NB4 (cell line): ENCODE measurements at regions not wholly inside any gene's neighbourhood (a gene's known extent, or its start where the extent isn't known, plus 50 kb on each side); places are given as distances from the start of the nearest gene placed in this dataset.

ENCODE experiments used
- MYC ChIP-seq: IDR thresholded peaks from 2 replicates; pipeline ENCODE4 v1.6.1; 2011; ENCODE audit warnings: low read depth, low read length
- POLR2A ChIP-seq: IDR thresholded peaks from 2 replicates; pipeline ENCODE4 v1.6.1; 2011; ENCODE audit warnings: mild to moderate bottlenecking; ENCODE audit not compliant: insufficient read length; ENCODE audit errors: extremely low read depth
- TF ChIP-seq, protein P1 (sequence below): IDR thresholded peaks from one replicate; pipeline ENCODE4 v1.5.1; 2012; ENCODE audit warnings: low read depth, low read length
- TF ChIP-seq, protein P2 (sequence below): IDR thresholded peaks from 2 replicates; pipeline ENCODE4 v1.6.1; 2011; ENCODE audit warnings: low read depth, low read length

DNA sequence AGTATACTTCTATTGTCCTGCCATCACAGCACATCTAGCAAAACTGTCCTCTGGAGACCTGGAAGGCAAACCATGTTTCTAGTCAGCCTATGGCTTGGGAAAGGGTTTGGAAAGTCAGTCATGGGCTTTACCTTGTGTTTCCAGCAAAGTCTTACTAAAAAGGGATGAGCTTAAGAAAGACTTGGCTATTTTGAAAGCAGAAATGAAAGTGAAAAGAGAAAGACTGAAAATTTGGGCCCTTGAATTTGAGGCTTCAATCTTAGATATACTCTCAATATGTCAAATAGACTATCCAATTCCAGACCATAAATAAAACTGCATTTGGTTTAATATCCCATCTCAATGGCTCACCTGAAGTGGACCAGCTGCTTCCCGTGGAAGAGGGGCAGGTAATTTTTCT lies 127.9 kb downstream of the ZNF330 start:
- TF ChIP-seq POLR2A (no peak), MYC (no peak)
- TF ChIP-seq, protein P1, sequence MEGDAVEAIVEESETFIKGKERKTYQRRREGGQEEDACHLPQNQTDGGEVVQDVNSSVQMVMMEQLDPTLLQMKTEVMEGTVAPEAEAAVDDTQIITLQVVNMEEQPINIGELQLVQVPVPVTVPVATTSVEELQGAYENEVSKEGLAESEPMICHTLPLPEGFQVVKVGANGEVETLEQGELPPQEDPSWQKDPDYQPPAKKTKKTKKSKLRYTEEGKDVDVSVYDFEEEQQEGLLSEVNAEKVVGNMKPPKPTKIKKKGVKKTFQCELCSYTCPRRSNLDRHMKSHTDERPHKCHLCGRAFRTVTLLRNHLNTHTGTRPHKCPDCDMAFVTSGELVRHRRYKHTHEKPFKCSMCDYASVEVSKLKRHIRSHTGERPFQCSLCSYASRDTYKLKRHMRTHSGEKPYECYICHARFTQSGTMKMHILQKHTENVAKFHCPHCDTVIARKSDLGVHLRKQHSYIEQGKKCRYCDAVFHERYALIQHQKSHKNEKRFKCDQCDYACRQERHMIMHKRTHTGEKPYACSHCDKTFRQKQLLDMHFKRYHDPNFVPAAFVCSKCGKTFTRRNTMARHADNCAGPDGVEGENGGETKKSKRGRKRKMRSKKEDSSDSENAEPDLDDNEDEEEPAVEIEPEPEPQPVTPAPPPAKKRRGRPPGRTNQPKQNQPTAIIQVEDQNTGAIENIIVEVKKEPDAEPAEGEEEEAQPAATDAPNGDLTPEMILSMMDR = no peak
- TF ChIP-seq, protein P2, sequence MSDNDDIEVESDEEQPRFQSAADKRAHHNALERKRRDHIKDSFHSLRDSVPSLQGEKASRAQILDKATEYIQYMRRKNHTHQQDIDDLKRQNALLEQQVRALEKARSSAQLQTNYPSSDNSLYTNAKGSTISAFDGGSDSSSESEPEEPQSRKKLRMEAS = no peak
